Keratinocyte (primary cell): ENCODE measurements at regions not wholly inside any gene's neighbourhood (a gene's known extent, or its start where the extent isn't known, plus 50 kb on each side); places are given as distances from the start of the nearest gene placed in this dataset.

Source experiments
- DNase-seq: peaks from one replicate; pipeline ENCODE4 v3.0.0-alpha.2; 2011; ENCODE audit warnings: low read depth, missing footprints, low spot score
- FAIRE-seq: peaks from 2 replicates; lab custom pipeline; 2011; peaks lifted over from hg19 to GRCh38; lab: Jason Lieb, UNC
- H2AFZ ChIP-seq: 2 replicates; pipeline ENCODE4 v1.6.0; 2012; ENCODE audit warnings: low read length, control low read depth, inconsistent platforms; ENCODE audit not compliant: control insufficient read depth
- H3K27ac ChIP-seq: 2 replicates; pipeline ENCODE4 v1.5.1; 2011; ENCODE audit warnings: low read length; ENCODE audit not compliant: control insufficient read depth, insufficient read depth
- H3K27me3 ChIP-seq: 3 replicates; pipeline ENCODE4 v1.6.0; 2011; ENCODE audit warnings: low read length; ENCODE audit not compliant: control insufficient read depth, insufficient read depth; ENCODE audit errors: extremely low read depth
- H3K36me3 ChIP-seq, 2 experiments: 2 replicates in 1 of 2; 3 replicates in 1 of 2; pipeline ENCODE4 v1.5.1; 2011; ENCODE audit warnings: low read length in 2 of 2, mild to moderate bottlenecking in 1 of 2; ENCODE audit not compliant: control insufficient read depth in 2 of 2, insufficient read depth in 2 of 2; ENCODE audit errors: extremely low read depth in 1 of 2
- H3K4me1 ChIP-seq: 3 replicates; pipeline ENCODE4 v1.5.1; 2011; ENCODE audit warnings: low read length; ENCODE audit not compliant: control insufficient read depth, insufficient read depth; ENCODE audit errors: extremely low read depth
- H3K4me2 ChIP-seq: 3 replicates; pipeline ENCODE4 v1.6.0; 2011; ENCODE audit warnings: low read depth, low read length; ENCODE audit not compliant: control insufficient read depth, insufficient read depth; ENCODE audit errors: extremely low read depth
- H3K4me3 ChIP-seq, 3 experiments: fragments of 200-600 bp in 1 of 3; sonication (generic) in 1 of 3; 2 replicates in 2 of 3; 3 replicates in 1 of 3; pipeline ENCODE4 v1.5.1; 2011 to 2016; ENCODE audit warnings: low read length in 3 of 3, mild to moderate bottlenecking in 3 of 3, control low read depth in 2 of 3, inconsistent platforms in 1 of 3, low read depth in 1 of 3, mixed read lengths in 1 of 3, mixed run types in 1 of 3, moderate library complexity in 1 of 3; ENCODE audit not compliant: control insufficient read depth in 2 of 3, insufficient read depth in 2 of 3; ENCODE audit errors: extremely low read depth in 1 of 3
- H3K79me2 ChIP-seq: 2 replicates; pipeline ENCODE4 v1.6.0; 2012; ENCODE audit warnings: low read length; ENCODE audit not compliant: control insufficient read depth, insufficient read depth
- H3K9ac ChIP-seq: 3 replicates; pipeline ENCODE4 v1.6.0; 2011; ENCODE audit warnings: low read length; ENCODE audit not compliant: control insufficient read depth, insufficient read depth; ENCODE audit errors: extremely low read depth
- H3K9me1 ChIP-seq: 3 replicates; pipeline ENCODE4 v1.6.0; 2011; ENCODE audit warnings: low read length; ENCODE audit not compliant: control insufficient read depth, insufficient read depth; ENCODE audit errors: extremely low read depth
- H3K9me3 ChIP-seq: 2 replicates; pipeline ENCODE4 v1.5.1; 2012; ENCODE audit warnings: low read depth, low read length; ENCODE audit not compliant: control insufficient read depth
- H4K20me1 ChIP-seq: 3 replicates; pipeline ENCODE4 v1.6.0; 2011; ENCODE audit warnings: low read length; ENCODE audit not compliant: control insufficient read depth, insufficient read depth; ENCODE audit errors: extremely low read depth
- CTCF ChIP-seq, 3 experiments: IDR thresholded peaks in 1 of 3; conservative IDR thresholded peaks in 1 of 3; optimal IDR thresholded peaks in 1 of 3; 2 replicates in 2 of 3; 3 replicates in 1 of 3; pipeline versions ENCODE3 to v1.5.1; 2011; ENCODE audit warnings: low read length in 3 of 3, mild to moderate bottlenecking in 3 of 3, moderate library complexity in 2 of 3, control low read depth in 1 of 3, inconsistent platforms in 1 of 3; ENCODE audit not compliant: insufficient read depth in 2 of 3; ENCODE audit errors: extremely low read depth in 1 of 3
- EZH2 ChIP-seq: IDR thresholded peaks from one replicate; pipeline ENCODE4 v1.6.1; 2012; ENCODE audit warnings: inconsistent platforms, mild to moderate bottlenecking, low read length, moderate library complexity
- dilution Hi-C: fragments of 300-500 bp; cut with MboI; formaldehyde crosslinking; loops from one replicate; pipeline ENCODE4 v1.7.0; 2020; ENCODE audit warnings: low sequenced_read_pairs; ENCODE audit not compliant: extremely low pct_ligation_motif_present

DNA sequence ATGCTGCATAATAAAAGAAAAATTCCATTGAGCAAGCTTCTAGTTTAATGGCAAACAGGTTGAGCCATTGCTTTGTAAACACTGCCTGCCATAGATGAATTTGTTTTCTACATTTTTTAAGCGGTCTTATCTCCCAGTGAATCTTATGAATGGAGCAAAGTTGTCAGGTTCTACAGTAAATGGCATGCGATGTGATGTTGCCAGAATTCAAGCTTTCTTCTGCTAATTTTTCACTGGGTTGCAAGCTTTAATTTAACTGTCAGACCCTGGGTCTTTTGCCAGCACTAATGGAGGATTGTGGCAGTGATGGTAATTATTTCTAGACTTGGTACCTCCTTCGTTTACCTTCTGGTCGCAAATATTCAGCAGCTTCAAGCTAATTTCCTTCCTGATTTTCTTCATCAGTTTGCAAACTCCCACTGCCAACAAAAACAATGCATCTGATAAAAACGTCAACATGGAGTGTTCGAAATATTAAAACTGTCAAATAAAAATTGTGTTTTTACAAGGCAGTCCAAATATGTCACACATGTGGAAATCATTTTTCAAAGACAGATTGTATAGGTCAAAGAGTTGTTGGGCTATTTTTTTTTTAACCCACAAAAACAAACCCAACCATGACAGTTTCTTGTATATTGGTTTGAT lies 274.2 kb upstream of the ERCC4 start:
- dilution Hi-C loops, result loop anchor here (5.0 kb wide), 1 partner anchor 42 kb away; no protein-coding TSS in a partner anchor
- DNase-seq, result no peak
- H3K9me3 ChIP-seq, result peaks cover 5% of the 10 kb centered on the region
- no peak overlapping the region for H3K4me3 ChIP-seq
- H3K27me3 ChIP-seq, result no peaks in the 10 kb centered on the region
- H3K4me2 ChIP-seq, result no peak overlapping the region
- H3K9ac ChIP-seq, result no peak overlapping the region
- FAIRE-seq, result no peak
- no peaks in the 10 kb centered on the region for H3K9me1 ChIP-seq
- no peaks in the 10 kb centered on the region for H3K79me2 ChIP-seq
- no peaks in the 10 kb centered on the region for H4K20me1 ChIP-seq
- no peaks in the 10 kb centered on the region for H3K4me1 ChIP-seq
- H3K36me3 ChIP-seq, result no peaks in the 10 kb centered on the region
- TF ChIP-seq CTCF (optimal IDR thresholded peaks at IDR 0.05 in 1 of 3, IDR thresholded peaks at IDR 0.05 in 1 of 3, conservative IDR thresholded peaks at IDR 0.05 in 1 of 3; ENCODE audit: extremely low read depth in 1 of 3, insufficient read depth in 2 of 3, low read length in 3 of 3) (no peak), EZH2 (no peak)
- no peak overlapping the region for H3K27ac ChIP-seq
- no peak overlapping the region for H2AFZ ChIP-seq

GRCh38 chr16:13660807-13661206 lies 259.1 kb upstream of the ERCC4 start:
- Histone ChIP-seq H3K27me3 (no peaks in the 10 kb centered on the region), H3K9me3 (peaks cover 3% of the 10 kb centered on the region), H3K4me2 (no peak overlapping the region), H3K27ac (no peak overlapping the region), H2AFZ (no peak overlapping the region), H3K4me1 (no peaks in the 10 kb centered on the region), H3K9me1 (no peaks in the 10 kb centered on the region), H3K79me2 (no peaks in the 10 kb centered on the region), H3K36me3 (no peaks in the 10 kb centered on the region), H3K9ac (no peak overlapping the region), H4K20me1 (no peaks in the 10 kb centered on the region), H3K4me3 (no peak overlapping the region)
- DNase-seq, result no peak
- FAIRE-seq, result no peak
- dilution Hi-C loops, result no loop called here
- no peak for TF ChIP-seq EZH2
- no peak for TF ChIP-seq CTCF (optimal IDR thresholded peaks at IDR 0.05 in 1 of 3, IDR thresholded peaks at IDR 0.05 in 1 of 3, conservative IDR thresholded peaks at IDR 0.05 in 1 of 3; ENCODE audit: extremely low read depth in 1 of 3, insufficient read depth in 2 of 3, low read length in 3 of 3)
